Stomach (tissue), 4 donors: ENCODE measurements at regions not wholly inside any gene's neighbourhood (a gene's known extent, or its start where the extent isn't known, plus 50 kb on each side); places are given as distances from the start of the nearest gene placed in this dataset.

Experiments
- CTCF ChIP-seq, 7 experiments: fragments of 450-650 bp in 4 of 7; fragments of 200-600 bp in 3 of 7; sonication (generic) in 3 of 7; IDR thresholded peaks; one replicate each; pipeline ENCODE4 v1.5.1; 2016 to 2019; ENCODE audit warnings: antibody characterized with exemption in 7 of 7, control low read depth in 2 of 7, mild to moderate bottlenecking in 1 of 7
- POLR2AphosphoS5 ChIP-seq, 3 donors: sonication (generic); formaldehyde crosslinking; IDR thresholded peaks; one replicate each; pipeline ENCODE4 v1.6.1; 2016; ENCODE audit warnings: antibody characterized with exemption in 3 of 3

- TF ChIP-seq CTCF (IDR thresholded peaks at IDR 0.05) (no peak), POLR2AphosphoS5 (IDR thresholded peaks at IDR 0.05) (peak in 1 of 3 donors; percentile 30)
Observed at GRCh38 chr21:41641821-41642701, 124.8 kb downstream of the RIPK4 start.
